Left kidney (tissue), 1 donor: ENCODE measurements at regions not wholly inside any gene's neighbourhood (a gene's known extent, or its start where the extent isn't known, plus 50 kb on each side); places are given as distances from the start of the nearest gene placed in this dataset.

Experiments used
- DNase-seq: peaks from one replicate; pipeline ENCODE4 v3.0.0-alpha.2; 2013

DNA sequence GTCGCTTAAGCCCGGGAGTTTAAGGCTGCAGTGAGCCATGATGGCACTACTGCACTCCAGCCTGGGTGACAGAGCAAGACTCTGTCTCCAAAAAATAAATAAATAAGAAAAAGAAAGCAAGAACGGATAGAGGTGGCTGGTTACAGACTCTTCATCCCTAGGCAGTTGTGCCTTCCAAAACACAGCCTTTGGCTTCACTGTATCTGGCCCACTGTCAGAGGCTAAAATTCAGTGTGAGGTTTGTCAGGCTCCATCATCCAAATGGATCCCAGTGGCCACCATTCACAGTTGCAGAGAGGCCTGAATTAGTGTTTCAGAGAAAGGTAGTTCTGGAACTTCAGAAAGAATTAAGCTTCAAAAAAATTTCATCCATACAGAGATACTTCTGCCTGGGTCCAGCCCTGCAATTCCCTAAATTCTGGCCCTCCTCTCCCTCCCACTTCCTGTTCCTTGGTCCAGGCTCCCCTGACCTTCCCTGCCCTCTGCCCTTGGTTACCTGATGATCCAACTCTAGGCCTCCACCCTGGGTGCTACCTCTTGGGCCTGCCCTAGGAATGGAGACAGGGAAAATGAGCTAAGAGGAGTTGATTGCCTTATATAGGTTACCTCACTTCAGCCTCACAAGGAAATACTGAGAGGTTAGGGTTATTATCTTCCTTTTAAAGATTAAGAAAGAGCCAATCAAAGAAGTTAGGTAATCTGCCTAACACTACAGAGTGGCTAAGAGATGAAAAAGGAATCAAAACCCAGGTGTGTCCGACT is 97.2 kb upstream of the SLC44A1 start:
- no peak for DNase-seq

DNA sequence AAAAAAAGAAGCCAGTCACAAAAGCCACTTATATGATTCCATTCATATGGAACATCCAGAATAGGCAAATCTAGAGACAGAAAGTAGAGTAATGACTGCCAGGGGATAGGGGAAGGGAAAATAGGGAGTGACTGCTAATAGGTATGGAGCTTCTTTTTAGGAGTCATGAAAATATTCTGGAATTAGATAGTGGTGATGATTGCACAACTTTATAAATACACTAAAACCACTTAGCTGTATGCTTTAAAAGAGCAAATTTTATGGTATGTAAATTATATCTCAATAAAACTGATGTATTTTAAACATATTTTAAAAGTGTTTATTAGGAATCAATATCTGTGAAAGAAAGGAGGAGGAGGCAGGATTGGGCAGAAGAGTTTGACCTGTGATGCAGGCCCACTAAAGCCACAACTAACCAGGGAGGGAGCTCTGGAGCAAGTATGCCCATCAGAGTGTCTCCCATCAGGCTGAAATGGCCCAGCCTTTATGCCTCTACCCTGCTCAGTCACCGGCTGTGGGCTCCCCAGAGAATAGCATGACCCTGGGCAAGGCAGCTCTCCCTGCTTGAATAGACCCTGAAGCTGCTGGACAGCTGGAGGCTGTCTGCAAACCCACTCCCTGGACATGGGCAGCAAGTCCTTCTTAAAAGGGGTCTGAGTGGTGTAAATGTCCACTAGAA is 96.0 kb upstream of the SLC44A1 start:
- no peak for DNase-seq

DNA sequence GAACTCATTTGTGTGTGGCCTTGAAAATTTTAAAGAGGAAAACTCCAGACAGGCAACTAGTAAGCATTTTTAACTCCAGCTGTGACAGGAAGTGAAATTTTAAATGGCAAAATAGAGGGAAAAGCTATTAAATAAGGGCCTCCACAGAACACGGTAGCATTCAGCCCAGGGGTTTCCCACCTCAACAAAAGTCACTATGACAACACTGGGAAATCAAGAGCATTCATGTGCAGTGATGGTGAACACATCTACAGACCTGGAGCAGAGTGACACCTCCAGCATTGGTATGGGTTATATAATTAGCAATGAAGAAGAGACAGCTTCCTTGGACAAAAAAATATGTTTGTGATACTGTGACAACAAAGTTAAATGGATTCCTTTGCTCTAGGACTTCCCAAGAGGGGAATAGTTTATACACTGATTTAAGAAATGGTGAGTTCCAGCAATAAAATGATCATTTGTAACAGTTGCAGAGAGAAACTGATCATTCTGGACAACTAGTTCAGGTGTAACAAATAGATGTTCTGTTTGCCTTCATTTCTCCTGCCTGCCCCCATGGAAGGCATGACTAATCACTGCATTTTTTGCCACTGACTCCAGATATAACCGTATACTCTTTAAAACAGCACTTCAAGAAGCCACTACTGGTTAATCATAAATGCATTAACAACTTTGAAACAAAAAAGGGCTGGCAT is 93.3 kb upstream of the SLC44A1 start:
- peak; percentile 37 for DNase-seq

- no peak for DNase-seq
These were observed 92.8 kb upstream of the SLC44A1 start for GRCh38 chr9:105151686-105151995.

GRCh38 chr9:105154723-105155191 is 89.7 kb upstream of the SLC44A1 start:
- no peak for DNase-seq

GRCh38 chr9:105157171-105157583 is 87.3 kb upstream of the SLC44A1 start:
- peak; percentile 60 for DNase-seq

GRCh38 chr9:105158020-105158419 is 86.4 kb upstream of the SLC44A1 start:
- DNase-seq = no peak

DNA sequence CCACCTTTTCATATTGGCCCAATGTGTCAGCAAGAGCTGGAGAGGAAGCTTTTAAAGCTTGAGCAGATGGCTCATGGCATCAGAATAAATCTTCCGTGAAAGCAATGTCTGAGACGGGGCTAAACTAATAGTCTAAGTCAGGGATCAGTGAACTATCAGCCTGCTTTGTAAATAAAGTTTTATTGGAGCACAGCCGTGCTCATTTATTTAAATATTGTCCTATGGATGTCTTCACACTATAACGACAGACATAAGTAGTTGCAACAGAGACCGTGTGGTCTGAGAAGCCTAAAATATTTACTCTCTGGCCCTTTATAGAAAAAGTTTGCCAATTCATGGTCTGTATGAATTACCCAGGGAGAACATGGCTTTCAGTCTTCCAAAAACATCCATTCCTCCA is 85.6 kb upstream of the SLC44A1 start:
- DNase-seq = no peak

GRCh38 chr9:105168870-105169319 is 75.6 kb upstream of the SLC44A1 start:
- no peak for DNase-seq

- DNase-seq = no peak
These were observed 73.4 kb upstream of the SLC44A1 start for GRCh38 chr9:105171076-105171475.

GRCh38 chr9:105171589-105171988 is 72.9 kb upstream of the SLC44A1 start:
- no peak for DNase-seq

DNA sequence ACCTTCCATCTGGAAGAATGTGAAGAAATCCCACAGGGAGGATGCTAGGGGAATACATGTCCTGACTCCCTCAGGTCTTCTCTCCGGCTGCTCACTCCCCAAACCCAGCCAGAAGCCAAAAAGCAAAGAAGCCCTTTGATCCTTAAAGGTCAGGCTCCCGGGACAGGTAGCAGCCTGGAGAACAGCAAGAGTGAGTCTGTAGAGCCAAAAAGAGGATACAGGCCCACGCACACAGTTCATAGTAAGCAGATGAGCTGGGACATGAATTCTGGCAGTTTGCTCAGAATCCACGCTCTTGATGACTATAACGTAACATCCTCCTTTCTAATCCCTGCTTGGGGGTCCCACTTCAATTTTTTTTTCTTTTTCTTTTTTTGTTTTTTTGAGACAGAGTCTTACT is 72.0 kb upstream of the SLC44A1 start:
- no peak for DNase-seq

- no peak for DNase-seq
These were observed 71.1 kb upstream of the SLC44A1 start for GRCh38 chr9:105173306-105173705.

GRCh38 chr9:105173826-105174225 is 70.6 kb upstream of the SLC44A1 start:
- no peak for DNase-seq

- no peak for DNase-seq
These were observed 68.3 kb upstream of the SLC44A1 start for GRCh38 chr9:105176194-105176593.

GRCh38 chr9:105178076-105178475 is 66.4 kb upstream of the SLC44A1 start:
- no peak for DNase-seq

DNA sequence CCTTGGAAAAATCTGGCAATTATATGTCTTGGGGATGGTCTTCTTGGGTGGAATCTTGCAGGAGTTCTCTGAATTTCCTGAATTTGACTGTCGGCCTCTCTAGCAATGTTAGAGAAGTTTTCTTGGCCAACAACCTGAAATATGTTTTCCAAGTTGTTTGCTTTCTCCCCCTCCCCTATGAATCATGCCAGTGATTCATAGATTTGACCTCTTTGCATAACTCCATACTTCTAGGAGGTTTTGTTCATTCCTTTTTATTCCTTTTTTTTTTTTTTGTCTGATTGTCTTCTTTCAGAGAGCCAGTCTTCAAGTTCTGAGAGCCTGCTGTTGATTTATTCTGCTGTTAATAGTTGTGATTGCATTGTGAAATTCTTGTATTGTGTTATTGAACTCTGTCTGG is 56.7 kb upstream of the SLC44A1 start:
- no peak for DNase-seq

DNA sequence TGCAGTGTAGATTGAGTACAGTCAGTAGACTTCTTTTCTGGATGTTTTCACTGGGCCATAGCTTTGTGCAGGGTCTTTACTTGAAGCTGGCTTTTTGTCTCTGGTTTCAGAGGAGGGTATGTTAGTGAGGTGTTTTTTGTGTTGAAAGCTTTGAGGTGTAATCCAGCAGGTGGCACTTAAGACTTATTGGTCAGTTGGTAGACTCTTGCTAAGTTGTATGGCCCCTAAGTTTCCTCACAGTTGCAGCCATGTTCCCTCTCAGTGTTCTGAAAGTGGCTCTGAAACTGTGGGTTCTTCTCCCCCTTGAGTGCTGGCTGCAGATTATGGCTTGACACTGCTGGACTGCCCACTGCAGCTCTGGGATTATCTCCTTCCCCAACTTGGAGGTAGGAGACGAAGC is 55.7 kb upstream of the SLC44A1 start:
- no peak for DNase-seq

GRCh38 chr9:105191508-105192121 is 52.8 kb upstream of the SLC44A1 start:
- DNase-seq = no peak

DNA sequence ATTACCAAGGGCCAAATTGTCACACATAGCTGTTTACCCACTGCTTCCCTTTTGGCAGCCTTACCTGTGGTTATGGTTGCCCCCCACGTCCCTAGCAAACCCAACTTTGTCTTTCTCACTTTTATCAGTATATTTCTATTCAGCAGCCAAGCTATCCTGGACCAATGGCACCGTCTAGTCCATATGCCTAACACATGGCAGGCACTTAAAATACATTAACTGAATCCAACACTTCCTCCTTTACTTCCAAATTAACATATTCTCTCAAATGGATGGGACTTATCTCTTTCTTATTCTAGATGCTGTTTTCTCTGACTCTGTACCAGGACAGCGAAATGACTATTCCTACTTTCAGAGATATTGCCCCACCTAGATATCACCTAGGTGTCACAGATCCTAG is 50.9 kb upstream of the SLC44A1 start:
- DNase-seq = no peak

DNA sequence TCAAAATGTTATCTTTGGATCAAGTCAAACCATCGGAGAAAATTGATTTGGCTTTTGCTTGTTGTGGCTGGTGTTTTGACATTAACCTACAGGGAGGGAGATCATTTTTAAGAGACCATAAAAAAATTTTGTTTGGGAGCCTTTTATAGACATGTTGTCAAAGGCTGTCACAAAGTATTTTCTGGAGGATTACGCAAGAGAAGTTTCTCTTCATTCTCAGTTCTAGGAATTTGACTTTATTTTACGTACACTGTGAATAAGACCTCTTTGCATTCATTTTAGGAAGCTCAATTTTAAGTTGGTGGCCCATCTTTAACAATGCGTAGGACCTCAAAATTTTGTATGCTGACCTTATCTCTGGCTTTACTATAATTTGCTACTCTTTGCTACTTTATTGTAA is 50.2 kb upstream of the SLC44A1 start:
- DNase-seq = no peak
